GM21723 (cell line): ENCODE measurements at regions not wholly inside any gene's neighbourhood (a gene's known extent, or its start where the extent isn't known, plus 50 kb on each side); places are given as distances from the start of the nearest gene placed in this dataset.

Experiments used
- ATAC-seq: cut with Tn5 transposase; IDR thresholded peaks from one replicate; pipeline ENCODE4 v1.9.1; 2021; ENCODE audit warnings: mild to moderate bottlenecking, moderate library complexity; ENCODE audit not compliant: unreplicated experiment

DNA sequence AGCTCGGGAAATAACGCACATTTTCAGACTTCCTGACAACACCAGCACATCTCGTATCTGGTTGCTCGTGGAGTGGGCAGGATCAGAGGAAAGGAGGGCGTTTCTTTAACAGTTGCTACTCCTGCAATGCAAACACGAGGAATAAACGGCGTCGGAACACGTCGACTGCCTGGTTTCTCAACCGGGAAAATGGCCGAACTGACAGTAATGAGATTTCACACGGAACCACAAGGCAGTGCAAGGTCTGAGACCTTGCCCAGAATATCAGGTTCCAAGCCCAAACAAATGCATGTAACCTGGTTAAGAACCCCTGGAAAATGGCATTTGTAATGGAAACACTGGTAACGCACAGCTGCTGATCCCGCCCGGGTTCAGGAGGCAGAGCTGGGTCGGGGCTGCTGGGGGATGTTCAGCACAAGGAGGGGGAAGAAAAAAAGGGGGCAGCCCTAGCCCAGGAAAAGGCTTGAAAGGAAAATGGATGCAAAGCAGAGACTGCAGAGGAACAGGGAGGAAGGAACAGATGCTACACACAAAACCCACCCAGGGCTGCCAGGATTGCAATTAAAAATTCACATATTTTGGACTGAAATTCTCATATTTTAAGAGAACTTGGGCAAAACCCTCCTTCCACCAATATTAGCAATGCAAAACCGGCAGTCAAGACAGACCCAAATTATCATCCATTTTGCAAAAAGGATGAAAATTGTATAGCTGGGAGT, 61.6 kb upstream of the KLHL29 start:
- ATAC-seq, result no peak

DNA sequence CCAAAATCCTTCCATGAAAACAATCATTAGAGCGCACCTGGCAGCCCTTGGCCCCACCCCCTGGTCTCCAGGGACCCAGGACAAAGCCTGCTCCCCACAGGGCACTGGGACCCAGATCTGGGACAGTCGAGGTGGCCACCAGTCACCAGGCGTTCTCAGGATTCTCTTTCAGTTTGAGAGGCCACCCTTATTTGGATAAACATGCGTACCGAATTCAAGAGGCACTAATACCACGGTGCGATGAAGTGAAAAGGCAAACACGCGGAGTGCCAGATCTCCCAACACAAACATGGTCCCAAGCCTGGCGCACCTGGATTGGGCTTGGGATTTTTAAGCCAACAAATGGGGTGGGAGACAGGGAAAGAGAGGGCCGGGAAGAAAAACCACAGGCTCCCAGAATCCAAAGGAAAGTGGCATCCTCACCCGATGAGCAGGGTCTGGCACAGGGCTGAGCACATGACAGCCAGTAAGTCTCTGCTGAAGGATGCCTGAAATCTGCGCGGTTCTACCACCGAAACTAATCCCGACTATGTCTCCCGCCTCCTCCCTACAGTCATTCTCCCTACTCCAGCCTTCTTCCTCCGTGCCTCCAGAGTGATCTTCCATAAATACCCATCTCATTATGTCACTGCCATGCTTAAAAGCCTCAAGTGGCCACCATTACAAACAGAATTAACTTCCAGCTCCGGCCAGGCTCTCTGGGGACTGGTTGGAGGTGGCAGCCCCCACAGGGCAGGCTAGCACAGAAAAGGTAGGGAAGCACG, 60.9 kb upstream of the KLHL29 start:
- no peak for ATAC-seq

DNA sequence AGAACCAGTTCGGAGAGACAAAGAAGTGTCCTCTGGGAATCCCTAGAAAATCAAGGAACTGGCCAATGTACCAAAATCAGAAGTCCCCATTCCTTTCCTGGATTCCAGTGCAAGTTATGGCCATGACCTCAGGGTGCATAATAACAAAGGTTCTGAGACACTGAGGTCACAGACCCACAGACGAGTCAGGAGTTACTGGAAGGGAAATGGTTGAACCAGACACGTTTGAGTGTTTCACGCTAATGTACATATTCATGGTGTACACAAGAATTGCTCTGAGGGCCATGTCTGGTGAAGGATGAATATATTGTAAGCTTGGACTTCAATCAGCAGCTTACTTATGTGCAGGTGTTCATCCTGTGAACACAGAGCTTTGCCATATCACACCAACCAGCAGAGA, 58.6 kb upstream of the KLHL29 start:
- no peak for ATAC-seq

DNA sequence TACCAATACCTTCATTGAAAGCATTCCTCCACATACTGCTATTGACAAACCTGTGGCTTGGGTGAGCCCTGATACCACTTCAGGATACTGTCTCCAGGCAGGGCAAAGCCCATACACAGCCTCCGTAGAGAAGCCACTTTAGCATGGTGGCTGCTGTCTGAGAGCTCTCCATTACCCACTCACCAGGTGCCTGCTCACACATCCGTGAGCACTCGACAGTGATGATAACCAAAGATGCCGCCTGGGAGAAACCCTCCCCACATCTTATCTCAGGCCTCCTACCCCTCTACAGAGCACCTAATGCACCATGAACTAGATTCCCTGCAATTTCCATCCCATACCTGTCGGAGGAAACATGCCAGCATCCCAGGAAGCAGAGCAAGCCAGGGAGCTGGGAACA, 57.6 kb upstream of the KLHL29 start:
- ATAC-seq, result no peak

DNA sequence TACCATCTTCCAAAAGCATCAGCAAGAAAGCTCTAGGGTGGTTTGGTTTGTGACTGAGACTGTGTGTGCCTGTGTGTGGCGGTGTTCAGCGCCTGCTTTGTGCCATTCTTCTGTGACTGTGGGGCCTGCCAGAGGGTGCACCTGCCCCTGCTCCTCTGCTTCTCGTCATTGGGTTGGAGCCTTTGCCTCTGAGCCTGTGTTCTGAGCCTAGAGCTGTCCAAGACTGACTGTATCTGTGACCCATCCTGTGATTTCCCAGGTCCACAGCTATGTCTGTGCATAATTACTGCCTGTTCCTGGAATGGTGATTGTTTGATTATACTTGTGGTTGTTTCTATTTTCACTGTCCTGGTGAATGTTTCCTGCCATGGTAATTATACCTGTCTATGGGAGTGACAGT, 57.1 kb upstream of the KLHL29 start:
- ATAC-seq, result no peak

DNA sequence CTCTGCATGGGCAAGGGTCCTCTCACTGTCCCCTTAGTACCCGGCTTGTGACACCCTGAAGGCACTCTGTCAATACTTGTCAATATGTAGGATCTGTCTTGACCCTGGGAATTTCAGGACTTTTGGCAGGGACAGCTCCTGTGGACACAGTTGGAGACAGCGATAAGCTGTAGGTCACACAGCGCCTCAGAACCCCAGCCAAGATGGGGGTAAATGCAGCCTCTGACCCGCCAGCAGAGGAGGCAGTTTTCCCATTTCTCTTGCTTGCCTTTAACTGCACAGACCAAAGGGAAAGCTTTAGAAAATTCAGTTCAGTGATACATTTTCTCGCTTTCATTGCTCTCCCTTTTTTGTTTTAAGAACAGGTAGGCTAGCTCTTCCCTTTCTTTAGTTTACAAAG, 54.8 kb upstream of the KLHL29 start:
- ATAC-seq, result no peak
